Body of pancreas (tissue), 4 donors: ENCODE measurements at regions not wholly inside any gene's neighbourhood (a gene's known extent, or its start where the extent isn't known, plus 50 kb on each side); places are given as distances from the start of the nearest gene placed in this dataset.

Experiments used
- POLR2A ChIP-seq, 3 donors: fragments of 450-650 bp; IDR thresholded peaks; one replicate each; pipeline ENCODE4 v1.6.1; 2016; ENCODE audit warnings: antibody characterized with exemption in 3 of 3, mild to moderate bottlenecking in 2 of 3
- TF ChIP-seq, protein P1 (sequence below), 7 experiments: fragments of 450-650 bp in 4 of 7; fragments of 200-600 bp in 3 of 7; sonication (generic) in 3 of 7; IDR thresholded peaks; one replicate each; pipeline ENCODE4 v1.5.1; 2016 to 2019; ENCODE audit warnings: antibody characterized with exemption in 7 of 7

DNA sequence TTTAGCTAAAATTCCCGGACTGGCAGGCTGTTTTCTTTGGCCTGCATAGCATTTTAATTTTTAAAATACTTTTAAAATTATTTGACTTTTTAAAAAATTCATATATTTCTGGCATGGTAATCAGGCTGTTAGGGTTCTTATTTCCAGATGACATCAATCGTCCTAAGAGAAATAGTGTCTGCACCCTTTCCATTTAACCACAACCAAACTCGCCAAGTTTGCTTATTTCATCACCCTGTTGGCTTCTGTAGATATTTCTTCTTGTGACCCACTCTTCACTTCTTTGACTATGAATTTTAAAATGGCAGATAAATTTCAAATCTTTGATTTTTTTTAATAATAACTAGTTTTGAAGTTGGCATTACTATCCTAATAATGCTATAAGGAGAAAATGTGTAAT, 675.7 kb upstream of the FTMT start:
- TF ChIP-seq, protein P1, sequence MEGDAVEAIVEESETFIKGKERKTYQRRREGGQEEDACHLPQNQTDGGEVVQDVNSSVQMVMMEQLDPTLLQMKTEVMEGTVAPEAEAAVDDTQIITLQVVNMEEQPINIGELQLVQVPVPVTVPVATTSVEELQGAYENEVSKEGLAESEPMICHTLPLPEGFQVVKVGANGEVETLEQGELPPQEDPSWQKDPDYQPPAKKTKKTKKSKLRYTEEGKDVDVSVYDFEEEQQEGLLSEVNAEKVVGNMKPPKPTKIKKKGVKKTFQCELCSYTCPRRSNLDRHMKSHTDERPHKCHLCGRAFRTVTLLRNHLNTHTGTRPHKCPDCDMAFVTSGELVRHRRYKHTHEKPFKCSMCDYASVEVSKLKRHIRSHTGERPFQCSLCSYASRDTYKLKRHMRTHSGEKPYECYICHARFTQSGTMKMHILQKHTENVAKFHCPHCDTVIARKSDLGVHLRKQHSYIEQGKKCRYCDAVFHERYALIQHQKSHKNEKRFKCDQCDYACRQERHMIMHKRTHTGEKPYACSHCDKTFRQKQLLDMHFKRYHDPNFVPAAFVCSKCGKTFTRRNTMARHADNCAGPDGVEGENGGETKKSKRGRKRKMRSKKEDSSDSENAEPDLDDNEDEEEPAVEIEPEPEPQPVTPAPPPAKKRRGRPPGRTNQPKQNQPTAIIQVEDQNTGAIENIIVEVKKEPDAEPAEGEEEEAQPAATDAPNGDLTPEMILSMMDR (IDR thresholded peaks at IDR 0.05) = no peak
- no peak for TF ChIP-seq POLR2A (IDR thresholded peaks at IDR 0.05)
